ENCODE measurements at regions not wholly inside any gene's neighbourhood (a gene's known extent, or its start where the extent isn't known, plus 50 kb on each side); places are given as distances from the start of the nearest gene placed in this dataset.

GRCh38 chr4:179728305-179728704 is 2286.1 kb upstream of the AGA start:
- Histone ChIP-seq H2BK5ac (ENCODE audit: low read depth, low read length, poor library complexity, severe bottlenecking) (no peak overlapping the region), H3K36me3 (ENCODE audit: control insufficient read depth, insufficient read depth, low read length) (no peaks in the 10 kb centered on the region), H4K8ac (ENCODE audit: low read depth in 2 of 2, low read length in 2 of 2) (no peak overlapping the region), H3K23ac (ENCODE audit: low read depth, low read length) (no peak overlapping the region), H3K56ac (ENCODE audit: extremely low read depth, insufficient read depth, low read length) (no peak overlapping the region), H3K14ac (replicated peaks; ENCODE audit: low read depth, low read length) (no peak overlapping the region), H3K4me2 (ENCODE audit: low read depth, low read length) (no peak overlapping the region), H2BK120ac (ENCODE audit: low read depth, low read length) (no peak overlapping the region), H2AFZ (replicated peaks; ENCODE audit: low read length, poor library complexity) (no peak overlapping the region), H3K27ac (ENCODE audit: insufficient read depth, low read length) (no peak overlapping the region), H4K5ac (ENCODE audit: low read depth, low read length) (no peak overlapping the region), H3K4ac (ENCODE audit: low read depth, low read length) (no peak overlapping the region), H3K4me3 (ENCODE audit: insufficient read depth, low read depth, low read length) (no peak overlapping the region), H4K91ac (ENCODE audit: insufficient read depth, low read depth, low read length) (no peak overlapping the region), H3K4me1 (ENCODE audit: control insufficient read depth, insufficient read depth, low read length) (no peaks in the 10 kb centered on the region), H3K9me1 (ENCODE audit: insufficient read depth, low read length) (no peaks in the 10 kb centered on the region), H4K20me1 (ENCODE audit: insufficient read depth, low read length) (no peaks in the 10 kb centered on the region), H2AK9ac (replicated peaks; ENCODE audit: low read depth, low read length, poor library complexity) (no peak overlapping the region), H3K18ac (ENCODE audit: low read depth, low read length) (no peak overlapping the region), H3K9ac (ENCODE audit: low read depth, low read length) (no peak overlapping the region), H2AK5ac (ENCODE audit: low read depth, low read length) (no peak overlapping the region), H2BK15ac (ENCODE audit: low read depth, low read length) (no peak overlapping the region), H3K9me3 (ENCODE audit: control insufficient read depth, insufficient read depth, low read length) (no peaks in the 10 kb centered on the region), H2BK20ac (ENCODE audit: low read depth, low read length) (no peak overlapping the region), H3K27me3 (ENCODE audit: control insufficient read depth, insufficient read depth, low read length) (no peaks in the 10 kb centered on the region), H3K79me1 (ENCODE audit: low read depth in 1 of 2, low read length in 2 of 2) (no peaks in the 10 kb centered on the region)
- DNase-seq = no peak
- no peak for ATAC-seq (ENCODE audit: low read depth)
- 67% methylated on average over 3 of the region's 4 CpGs; no CpG with 5 or more reads in 1 of the 2 experiments for WGBS, 2 experiments (ENCODE audit: extremely low coverage in 2 of 2, insufficient read length in 1 of 2)
- ChIA-PET CTCF (no interaction called here), POLR2A (ENCODE audit: unreplicated experiment) (no interaction called here)
- dilution Hi-C loops (cut with HindIII; ENCODE audit: low sequenced_read_pairs, unreplicated experiment) (no loop called here), intact Hi-C loops (cut with micrococcal nuclease) (no loop called here), in situ Hi-C loops (cut with MboI; ENCODE audit: low sequenced_read_pairs) (no loop called here)
- BruUV-seq (replicated peaks) = no TSS peak
- TF ChIP-seq NFE2L2 (IDR thresholded peaks at IDR 0.05; ENCODE audit: low read depth, low read length) = no peak
- TF ChIP-seq CEBPB (IDR thresholded peaks at IDR 0.05; ENCODE audit: low read depth, low read length) = no peak
- TF ChIP-seq SMC3 (IDR thresholded peaks at IDR 0.05; ENCODE audit: low read depth, low read length) = no peak
- TF ChIP-seq USF2 (IDR thresholded peaks at IDR 0.05; ENCODE audit: low read depth, low read length) = no peak
- no peak for TF ChIP-seq FOS (IDR thresholded peaks at IDR 0.05; ENCODE audit: low read depth, low read length)
- TF ChIP-seq, protein P1, sequence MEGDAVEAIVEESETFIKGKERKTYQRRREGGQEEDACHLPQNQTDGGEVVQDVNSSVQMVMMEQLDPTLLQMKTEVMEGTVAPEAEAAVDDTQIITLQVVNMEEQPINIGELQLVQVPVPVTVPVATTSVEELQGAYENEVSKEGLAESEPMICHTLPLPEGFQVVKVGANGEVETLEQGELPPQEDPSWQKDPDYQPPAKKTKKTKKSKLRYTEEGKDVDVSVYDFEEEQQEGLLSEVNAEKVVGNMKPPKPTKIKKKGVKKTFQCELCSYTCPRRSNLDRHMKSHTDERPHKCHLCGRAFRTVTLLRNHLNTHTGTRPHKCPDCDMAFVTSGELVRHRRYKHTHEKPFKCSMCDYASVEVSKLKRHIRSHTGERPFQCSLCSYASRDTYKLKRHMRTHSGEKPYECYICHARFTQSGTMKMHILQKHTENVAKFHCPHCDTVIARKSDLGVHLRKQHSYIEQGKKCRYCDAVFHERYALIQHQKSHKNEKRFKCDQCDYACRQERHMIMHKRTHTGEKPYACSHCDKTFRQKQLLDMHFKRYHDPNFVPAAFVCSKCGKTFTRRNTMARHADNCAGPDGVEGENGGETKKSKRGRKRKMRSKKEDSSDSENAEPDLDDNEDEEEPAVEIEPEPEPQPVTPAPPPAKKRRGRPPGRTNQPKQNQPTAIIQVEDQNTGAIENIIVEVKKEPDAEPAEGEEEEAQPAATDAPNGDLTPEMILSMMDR (conservative IDR thresholded peaks at IDR 0.05; ENCODE audit: low read depth, low read length) = no peak
- no peak for TF ChIP-seq MAFK (IDR thresholded peaks at IDR 0.05; ENCODE audit: low read depth, low read length)
- TF ChIP-seq RAD21 (IDR thresholded peaks at IDR 0.05; ENCODE audit: low read length) = no peak
- TF ChIP-seq BHLHE40 (IDR thresholded peaks at IDR 0.05; ENCODE audit: low read depth, low read length) = no peak
- no peak for TF ChIP-seq POLR2A (IDR thresholded peaks at IDR 0.05; ENCODE audit: low read depth, low read length)
- no peak for TF ChIP-seq RCOR1 (IDR thresholded peaks at IDR 0.05; ENCODE audit: insufficient replicate concordance, low read length)
- no peak for TF ChIP-seq MAZ (IDR thresholded peaks at IDR 0.05; ENCODE audit: borderline replicate concordance, low read depth, low read length)
- no peak for TF ChIP-seq MXI1 (IDR thresholded peaks at IDR 0.05; ENCODE audit: borderline replicate concordance, low read depth, low read length)
- TF ChIP-seq, protein P2, sequence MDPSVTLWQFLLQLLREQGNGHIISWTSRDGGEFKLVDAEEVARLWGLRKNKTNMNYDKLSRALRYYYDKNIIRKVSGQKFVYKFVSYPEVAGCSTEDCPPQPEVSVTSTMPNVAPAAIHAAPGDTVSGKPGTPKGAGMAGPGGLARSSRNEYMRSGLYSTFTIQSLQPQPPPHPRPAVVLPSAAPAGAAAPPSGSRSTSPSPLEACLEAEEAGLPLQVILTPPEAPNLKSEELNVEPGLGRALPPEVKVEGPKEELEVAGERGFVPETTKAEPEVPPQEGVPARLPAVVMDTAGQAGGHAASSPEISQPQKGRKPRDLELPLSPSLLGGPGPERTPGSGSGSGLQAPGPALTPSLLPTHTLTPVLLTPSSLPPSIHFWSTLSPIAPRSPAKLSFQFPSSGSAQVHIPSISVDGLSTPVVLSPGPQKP (IDR thresholded peaks at IDR 0.05; ENCODE audit: borderline replicate concordance, low read depth, low read length) = no peak
- TF ChIP-seq CHD1 (IDR thresholded peaks at IDR 0.05; ENCODE audit: low read depth, low read length) = no peak
- no peak for TF ChIP-seq RFX5 (IDR thresholded peaks at IDR 0.05; ENCODE audit: low read depth, low read length)

Data from IMR-90 (cell line).